ENCODE measurements at regions not wholly inside any gene's neighbourhood (a gene's known extent, or its start where the extent isn't known, plus 50 kb on each side); places are given as distances from the start of the nearest gene placed in this dataset.

GRCh38 chr2:114118088-114118487, 228.2 kb downstream of the ACTR3 start:
- no peak for TF ChIP-seq POLR2A (IDR thresholded peaks at IDR 0.05)
- no peak for TF ChIP-seq CTCF (IDR thresholded peaks at IDR 0.05)

Measured in thyroid gland (tissue), 4 donors.